Transverse colon (tissue), 4 donors: ENCODE measurements at regions not wholly inside any gene's neighbourhood (a gene's known extent, or its start where the extent isn't known, plus 50 kb on each side); places are given as distances from the start of the nearest gene placed in this dataset.
A peak's percentile ranks its signal among the peaks of the same experiment; 100 is the strongest.

Experiments used
- DNase-seq: peaks from one replicate; pipeline ENCODE4 v3.0.0-alpha.2; 2019
- H3K27ac ChIP-seq, 4 donors: fragments of 200-600 bp; sonication (generic); 2 replicates each; pipeline ENCODE4 v1.5.1; 2016 to 2018; ENCODE audit warnings: inconsistent platforms in 4 of 4
- H3K27me3 ChIP-seq: fragments of 200-600 bp; sonication (generic); 2 replicates; pipeline ENCODE4 v1.5.1; 2017; ENCODE audit warnings: inconsistent platforms
- H3K36me3 ChIP-seq, 4 donors: fragments of 200-600 bp; sonication (generic); 2 replicates each; pipeline ENCODE4 v1.5.1; 2017 to 2019; ENCODE audit warnings: inconsistent platforms in 4 of 4
- H3K4me1 ChIP-seq, 4 donors: fragments of 200-600 bp; sonication (generic); 2 replicates each; pipeline ENCODE4 v1.5.1; 2017 to 2020; ENCODE audit warnings: inconsistent platforms in 4 of 4
- H3K4me3 ChIP-seq, 4 donors: fragments of 200-600 bp; sonication (generic); 1 replicate in 1 of 4; 2 replicates in 3 of 4; pipeline versions ENCODE4 v1.5.1 to v1.6.1; 2017 to 2019; ENCODE audit warnings: inconsistent platforms in 4 of 4
- H3K9me3 ChIP-seq, 2 donors: fragments of 200-600 bp; sonication (generic); 2 replicates each; pipeline ENCODE4 v1.5.1; 2017 to 2019; ENCODE audit warnings: inconsistent platforms in 2 of 2
- CTCF ChIP-seq, 5 experiments: fragments of 200-600 bp in 3 of 5; fragments of 450-650 bp in 2 of 5; sonication (generic) in 3 of 5; IDR thresholded peaks; 1 replicate in 2 of 5; 2 replicates in 3 of 5; pipeline ENCODE4 v1.5.1; 2016 to 2017; ENCODE audit warnings: antibody characterized with exemption in 5 of 5, inconsistent platforms in 3 of 5, mild to moderate bottlenecking in 2 of 5, moderate library complexity in 1 of 5
- EP300 ChIP-seq: sonication (generic); formaldehyde crosslinking; IDR thresholded peaks from one replicate; pipeline ENCODE4 v1.6.1; 2017; ENCODE audit warnings: antibody characterized with exemption, low read depth
- POLR2A ChIP-seq: fragments of 450-650 bp; IDR thresholded peaks from one replicate; pipeline ENCODE4 v1.6.1; 2016; ENCODE audit warnings: antibody characterized with exemption, mild to moderate bottlenecking, moderate library complexity
- POLR2AphosphoS5 ChIP-seq, 3 donors: sonication (generic); formaldehyde crosslinking; IDR thresholded peaks; one replicate each; pipeline ENCODE4 v1.6.1; 2016; ENCODE audit warnings: antibody characterized with exemption in 3 of 3
- WGBS, 2 donors: methylation state at CpG; one replicate each; pipeline ENCODE4 v1.1.5; 2018; ENCODE audit warnings: low coverage in 1 of 2; 5-methylcytosine and 5-hydroxymethylcytosine counted together
- in situ Hi-C, 4 donors: fragments of 200-750 bp; cut with MboI; loops; one replicate each; pipeline versions ENCODE4 v1.15.0 to v1.15.1; 2017; ENCODE audit warnings: low sequenced_read_pairs in 3 of 4, low pct_ligation_motif_present in 1 of 4, low pct_unique_long_range_greater_than_20kb in 1 of 4
- intact Hi-C: fragments of 100-400 bp; cut with DNase I; formaldehyde crosslinking; loops from one replicate; pipeline ENCODE4 v1.15.1; 2023; ENCODE audit warnings: low total_unique reads

GRCh38 chr10:94080108-94080507 lies 86.4 kb downstream of the PLCE1 start:
- peaks cover 0 to 29% (median 11%) of the 10 kb centered on the region in 4 donors for H3K4me1 ChIP-seq
- H3K4me3 ChIP-seq: no peak overlapping the region
- H3K27me3 ChIP-seq: no peaks in the 10 kb centered on the region
- DNase-seq: no peak
- H3K36me3 ChIP-seq: no peaks in the 10 kb centered on the region
- no peaks in the 10 kb centered on the region for H3K9me3 ChIP-seq
- intact Hi-C loops: no loop called here
- H3K27ac ChIP-seq: no peak overlapping the region
- in situ Hi-C loops: no loop called here
- TF ChIP-seq POLR2AphosphoS5 (IDR thresholded peaks at IDR 0.05) (no peak), POLR2A (no peak), EP300 (no peak), CTCF (IDR thresholded peaks at IDR 0.05) (no peak)

- no peaks in the 10 kb centered on the region for H3K9me3 ChIP-seq
- DNase-seq: no peak
- WGBS, 2 donors: 17 to 52% methylated on average over 1 to 5 of the region's 5 CpGs
- in situ Hi-C loops: no loop called here
- peaks cover 0 to 15% (median 5%) of the 10 kb centered on the region in 4 donors for H3K4me1 ChIP-seq
- TF ChIP-seq EP300 (no peak), POLR2AphosphoS5 (IDR thresholded peaks at IDR 0.05) (no peak), CTCF (IDR thresholded peaks at IDR 0.05) (no peak), POLR2A (no peak)
- H3K4me3 ChIP-seq: no peak overlapping the region
- H3K36me3 ChIP-seq: no peaks in the 10 kb centered on the region
- intact Hi-C loops: no loop called here
- H3K27me3 ChIP-seq: no peaks in the 10 kb centered on the region
- peak overlapping the region in 2 of 4 donors; percentile 3 to 19 for H3K27ac ChIP-seq
Observed at GRCh38 chr10:94083662-94084265, 90.0 kb downstream of the PLCE1 start.

- intact Hi-C loops: no loop called here
- DNase-seq: no peak
- in situ Hi-C loops: no loop called here
- TF ChIP-seq POLR2A (no peak), EP300 (no peak), CTCF (IDR thresholded peaks at IDR 0.05) (no peak), POLR2AphosphoS5 (IDR thresholded peaks at IDR 0.05) (no peak)
- Histone ChIP-seq H3K27ac (no peak overlapping the region), H3K27me3 (no peaks in the 10 kb centered on the region), H3K4me3 (no peak overlapping the region), H3K36me3 (no peaks in the 10 kb centered on the region), H3K9me3 (no peaks in the 10 kb centered on the region), H3K4me1 (peaks cover 0 to 20% (median 5%) of the 10 kb centered on the region in 4 donors)
- WGBS, 2 donors: 87% methylated on average over 5 of the region's 5 CpGs; no CpG with 5 or more reads in 1 of the 2 donors
Observed at GRCh38 chr10:94084344-94084743, 90.6 kb downstream of the PLCE1 start.

- DNase-seq: no peak
- Histone ChIP-seq H3K27me3 (no peaks in the 10 kb centered on the region), H3K36me3 (no peaks in the 10 kb centered on the region), H3K4me1 (peaks cover 0 to 23% (median 5%) of the 10 kb centered on the region in 4 donors), H3K27ac (no peak overlapping the region), H3K9me3 (no peaks in the 10 kb centered on the region), H3K4me3 (no peak overlapping the region)
- WGBS, 2 donors: 63% methylated on average over 4 of the region's 4 CpGs; no CpG with 5 or more reads in 1 of the 2 donors
- intact Hi-C loops (no loop called here), in situ Hi-C loops (no loop called here)
- no peak for TF ChIP-seq CTCF (IDR thresholded peaks at IDR 0.05)
- no peak for TF ChIP-seq EP300
- TF ChIP-seq POLR2AphosphoS5 (IDR thresholded peaks at IDR 0.05): no peak
- TF ChIP-seq POLR2A: no peak
Observed at GRCh38 chr10:94085288-94085687, 91.6 kb downstream of the PLCE1 start.
